ENCODE measurements at regions not wholly inside any gene's neighbourhood (a gene's known extent, or its start where the extent isn't known, plus 50 kb on each side); places are given as distances from the start of the nearest gene placed in this dataset.
"Not testable (repeated sequence)": the region's sequence is repeated elsewhere in the genome, so short reads cannot be mapped to it uniquely, and the experiment has no call there.

- not testable (repeated sequence) for DNase-seq (ENCODE audit: low read depth in 2 of 3, low spot score in 1 of 3)
These were observed 151.8 kb upstream of the DGKB start for GRCh38 chr7:15054304-15054703.

GRCh38 chr7:15049157-15049556, 146.6 kb upstream of the DGKB start:
- DNase-seq (ENCODE audit: low read depth in 2 of 3, low spot score in 1 of 3): no peak

GRCh38 chr7:15046861-15047260, 144.3 kb upstream of the DGKB start:
- DNase-seq (ENCODE audit: low read depth in 2 of 3, low spot score in 1 of 3): no peak

- DNase-seq (ENCODE audit: low read depth in 2 of 3, low spot score in 1 of 3): no peak
These were observed 141.4 kb upstream of the DGKB start for GRCh38 chr7:15043931-15044330.

- DNase-seq (ENCODE audit: low read depth in 2 of 3, low spot score in 1 of 3): no peak
These were observed 139.9 kb upstream of the DGKB start for GRCh38 chr7:15042285-15043065.

- no peak for DNase-seq (ENCODE audit: low read depth in 2 of 3, low spot score in 1 of 3)
These were observed 138.7 kb upstream of the DGKB start for GRCh38 chr7:15041226-15041625.

- DNase-seq (ENCODE audit: low read depth in 2 of 3, low spot score in 1 of 3): no peak
These were observed 133.3 kb upstream of the DGKB start for GRCh38 chr7:15035814-15036213.

- no peak for DNase-seq (ENCODE audit: low read depth in 2 of 3, low spot score in 1 of 3)
These were observed 130.5 kb upstream of the DGKB start for GRCh38 chr7:15033039-15033438.

- no peak for DNase-seq (ENCODE audit: low read depth in 2 of 3, low spot score in 1 of 3)
These were observed 116.4 kb upstream of the DGKB start for GRCh38 chr7:15018981-15019380.

GRCh38 chr7:15016766-15017165, 114.2 kb upstream of the DGKB start:
- no peak for DNase-seq (ENCODE audit: low read depth in 2 of 3, low spot score in 1 of 3)

- DNase-seq (ENCODE audit: low read depth in 2 of 3, low spot score in 1 of 3): no peak
These were observed 113.7 kb upstream of the DGKB start for GRCh38 chr7:15016315-15016667.

- peak in 1 of 3 donors; percentile 5 for DNase-seq (ENCODE audit: low read depth in 2 of 3, low spot score in 1 of 3)
These were observed 113.2 kb upstream of the DGKB start for GRCh38 chr7:15015545-15016314.

GRCh38 chr7:15012135-15012534, 109.6 kb upstream of the DGKB start:
- DNase-seq (ENCODE audit: low read depth in 2 of 3, low spot score in 1 of 3): no peak

- no peak for DNase-seq (ENCODE audit: low read depth in 2 of 3, low spot score in 1 of 3)
These were observed 108.7 kb upstream of the DGKB start for GRCh38 chr7:15011289-15011688.

GRCh38 chr7:15007507-15007906, 105.0 kb upstream of the DGKB start:
- DNase-seq (ENCODE audit: low read depth in 2 of 3, low spot score in 1 of 3): no peak

GRCh38 chr7:15005672-15006071, 103.1 kb upstream of the DGKB start:
- DNase-seq (ENCODE audit: low read depth in 2 of 3, low spot score in 1 of 3): no peak

GRCh38 chr7:15000157-15000556, 97.6 kb upstream of the DGKB start:
- no peak for DNase-seq (ENCODE audit: low read depth in 2 of 3, low spot score in 1 of 3)

GRCh38 chr7:14999331-14999730, 96.8 kb upstream of the DGKB start:
- no peak for DNase-seq (ENCODE audit: low read depth in 2 of 3, low spot score in 1 of 3)

- no peak for DNase-seq (ENCODE audit: low read depth in 2 of 3, low spot score in 1 of 3)
These were observed 93.2 kb upstream of the DGKB start for GRCh38 chr7:14995774-14996173.

- DNase-seq (ENCODE audit: low read depth in 2 of 3, low spot score in 1 of 3): no peak
These were observed 86.4 kb upstream of the DGKB start for GRCh38 chr7:14988941-14989340.

- no peak for DNase-seq (ENCODE audit: low read depth in 2 of 3, low spot score in 1 of 3)
These were observed 76.1 kb upstream of the DGKB start for GRCh38 chr7:14978687-14979086.

GRCh38 chr7:14974688-14975087, 72.1 kb upstream of the DGKB start:
- no peak for DNase-seq (ENCODE audit: low read depth in 2 of 3, low spot score in 1 of 3)
